Suprapubic skin (tissue), 4 donors: ENCODE measurements at regions not wholly inside any gene's neighbourhood (a gene's known extent, or its start where the extent isn't known, plus 50 kb on each side); places are given as distances from the start of the nearest gene placed in this dataset.

Source experiments
- POLR2A ChIP-seq, 2 donors: fragments of 450-650 bp; IDR thresholded peaks; one replicate each; pipeline ENCODE4 v1.6.1; 2017; ENCODE audit warnings: antibody characterized with exemption in 2 of 2, mild to moderate bottlenecking in 2 of 2, moderate library complexity in 2 of 2
- POLR2AphosphoS5 ChIP-seq, 3 donors: sonication (generic); formaldehyde crosslinking; IDR thresholded peaks; one replicate each; pipeline ENCODE4 v1.6.1; 2017; ENCODE audit warnings: antibody characterized with exemption in 3 of 3

- TF ChIP-seq POLR2A (IDR thresholded peaks at IDR 0.05): no peak
- TF ChIP-seq POLR2AphosphoS5 (IDR thresholded peaks at IDR 0.05): no peak
These were observed 81.5 kb upstream of the FN1 start for GRCh38 chr2:215517391-215517790.
